Activated T-cell treated with anti-CD3 and anti-CD28 coated beads, Interleukin-2, amount 50 U/mL, for 1 hour (primary cell): ENCODE measurements at regions not wholly inside any gene's neighbourhood (a gene's known extent, or its start where the extent isn't known, plus 50 kb on each side); places are given as distances from the start of the nearest gene placed in this dataset.

ENCODE experiments used
- DNase-seq: peaks from one replicate; pipeline ENCODE4 v3.0.0-alpha.2; 2020

- DNase-seq = no peak
Observed at GRCh38 chr4:58679886-58680285, 1569.7 kb upstream of the IGFBP7 start.

- DNase-seq = no peak
Observed at GRCh38 chr4:58679051-58679450, 1568.9 kb upstream of the IGFBP7 start.

- no peak for DNase-seq
Observed at GRCh38 chr4:58669783-58670182, 1559.6 kb upstream of the IGFBP7 start.

GRCh38 chr4:58665649-58666048 lies 1555.5 kb upstream of the IGFBP7 start:
- DNase-seq = no peak

- DNase-seq = no peak
Observed at GRCh38 chr4:58658701-58659100, 1548.5 kb upstream of the IGFBP7 start.

- DNase-seq = no peak
Observed at GRCh38 chr4:58653251-58653650, 1543.1 kb upstream of the IGFBP7 start.

- DNase-seq = no peak
Observed at GRCh38 chr4:58649226-58649625, 1539.0 kb upstream of the IGFBP7 start.

- no peak for DNase-seq
Observed at GRCh38 chr4:58646126-58646525, 1535.9 kb upstream of the IGFBP7 start.

- DNase-seq = no peak
Observed at GRCh38 chr4:58644549-58644948, 1534.4 kb upstream of the IGFBP7 start.

GRCh38 chr4:58636381-58636780 lies 1526.2 kb upstream of the IGFBP7 start:
- DNase-seq = no peak

- DNase-seq = no peak
Observed at GRCh38 chr4:58617226-58617625, 1507.0 kb upstream of the IGFBP7 start.

GRCh38 chr4:58611012-58611411 lies 1500.8 kb upstream of the IGFBP7 start:
- DNase-seq = no peak

GRCh38 chr4:58606303-58606702 lies 1496.1 kb upstream of the IGFBP7 start:
- DNase-seq = no peak

- DNase-seq = no peak
Observed at GRCh38 chr4:58603951-58604350, 1493.8 kb upstream of the IGFBP7 start.

GRCh38 chr4:58602731-58603359 lies 1492.7 kb upstream of the IGFBP7 start:
- no peak for DNase-seq

GRCh38 chr4:58602022-58602421 lies 1491.8 kb upstream of the IGFBP7 start:
- DNase-seq = no peak

GRCh38 chr4:58600290-58600689 lies 1490.1 kb upstream of the IGFBP7 start:
- DNase-seq = no peak

- DNase-seq = no peak
Observed at GRCh38 chr4:58590722-58591121, 1480.5 kb upstream of the IGFBP7 start.

GRCh38 chr4:58587856-58588255 lies 1477.7 kb upstream of the IGFBP7 start:
- no peak for DNase-seq

GRCh38 chr4:58566260-58566659 lies 1456.1 kb upstream of the IGFBP7 start:
- DNase-seq = no peak

GRCh38 chr4:58564695-58565475 lies 1454.7 kb upstream of the IGFBP7 start:
- no peak for DNase-seq

GRCh38 chr4:58561170-58561569 lies 1451.0 kb upstream of the IGFBP7 start:
- DNase-seq = no peak

- DNase-seq = no peak
Observed at GRCh38 chr4:58560736-58561135, 1450.6 kb upstream of the IGFBP7 start.

GRCh38 chr4:58553679-58554078 lies 1443.5 kb upstream of the IGFBP7 start:
- no peak for DNase-seq

GRCh38 chr4:58553031-58553430 lies 1442.8 kb upstream of the IGFBP7 start:
- no peak for DNase-seq
